Neural crest cell (in vitro differentiated cells): ENCODE measurements at regions not wholly inside any gene's neighbourhood (a gene's known extent, or its start where the extent isn't known, plus 50 kb on each side); places are given as distances from the start of the nearest gene placed in this dataset.

Source experiments
- DNase-seq: peaks from one replicate; pipeline ENCODE4 v3.0.0; 2021; ENCODE audit warnings: low read depth, mixed read lengths, low spot score
- H3K27ac Mint-ChIP-seq: one replicate; pipeline ENCODE4 v1.8.0; 2021; ENCODE audit warnings: mild to moderate bottlenecking, mixed read lengths; ENCODE audit not compliant: unreplicated experiment
- H3K27me3 Mint-ChIP-seq: 2 replicates; pipeline ENCODE4 v1.8.0; 2021; ENCODE audit warnings: low read depth, mild to moderate bottlenecking, mixed read lengths
- H3K36me3 Mint-ChIP-seq: 2 replicates; pipeline ENCODE4 v1.8.0; 2021; ENCODE audit warnings: low read depth, mild to moderate bottlenecking, mixed read lengths
- H3K4me1 Mint-ChIP-seq: 2 replicates; pipeline ENCODE4 v1.8.0; 2021; ENCODE audit warnings: mixed read lengths
- H3K4me3 Mint-ChIP-seq: one replicate; pipeline ENCODE4 v1.8.0; 2021; ENCODE audit warnings: mild to moderate bottlenecking, mixed read lengths
- H3K9me3 Mint-ChIP-seq: 2 replicates; pipeline ENCODE4 v1.8.0; 2021; ENCODE audit warnings: mixed read lengths
- TF ChIP-seq, protein P1 (sequence below): fragments of 200-600 bp; sonication (generic); conservative IDR thresholded peaks from 2 replicates; pipeline ENCODE4 v1.5.0; 2021; ENCODE audit warnings: antibody characterized with exemption, mild to moderate bottlenecking

DNA sequence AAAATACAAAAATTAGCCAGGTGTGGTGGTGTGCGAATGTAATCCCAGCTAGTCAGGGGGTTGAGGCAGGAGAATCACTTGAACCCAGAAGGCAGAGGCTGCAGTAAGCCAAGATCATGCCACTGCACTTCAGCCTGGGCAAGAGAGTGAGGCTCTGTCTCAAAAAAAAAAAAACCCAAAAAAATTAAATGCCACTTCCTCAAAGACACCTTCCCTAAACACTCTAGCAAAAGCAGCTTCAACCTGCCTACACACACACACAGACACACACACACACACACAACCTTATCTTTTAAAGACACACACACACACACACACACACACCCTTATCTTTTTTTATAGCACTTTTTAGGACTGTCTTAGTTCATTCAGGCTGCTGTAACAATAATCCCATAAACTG lies 201.7 kb upstream of the PSMD7 start:
- Mint-ChIP-seq H3K27me3 (no peaks in the 10 kb centered on the region), H3K9me3 (no peaks in the 10 kb centered on the region), H3K27ac (no peak overlapping the region), H3K4me3 (no peak overlapping the region), H3K4me1 (peaks cover 28% of the 10 kb centered on the region), H3K36me3 (no peaks in the 10 kb centered on the region)
- no peak for DNase-seq
- TF ChIP-seq, protein P1, sequence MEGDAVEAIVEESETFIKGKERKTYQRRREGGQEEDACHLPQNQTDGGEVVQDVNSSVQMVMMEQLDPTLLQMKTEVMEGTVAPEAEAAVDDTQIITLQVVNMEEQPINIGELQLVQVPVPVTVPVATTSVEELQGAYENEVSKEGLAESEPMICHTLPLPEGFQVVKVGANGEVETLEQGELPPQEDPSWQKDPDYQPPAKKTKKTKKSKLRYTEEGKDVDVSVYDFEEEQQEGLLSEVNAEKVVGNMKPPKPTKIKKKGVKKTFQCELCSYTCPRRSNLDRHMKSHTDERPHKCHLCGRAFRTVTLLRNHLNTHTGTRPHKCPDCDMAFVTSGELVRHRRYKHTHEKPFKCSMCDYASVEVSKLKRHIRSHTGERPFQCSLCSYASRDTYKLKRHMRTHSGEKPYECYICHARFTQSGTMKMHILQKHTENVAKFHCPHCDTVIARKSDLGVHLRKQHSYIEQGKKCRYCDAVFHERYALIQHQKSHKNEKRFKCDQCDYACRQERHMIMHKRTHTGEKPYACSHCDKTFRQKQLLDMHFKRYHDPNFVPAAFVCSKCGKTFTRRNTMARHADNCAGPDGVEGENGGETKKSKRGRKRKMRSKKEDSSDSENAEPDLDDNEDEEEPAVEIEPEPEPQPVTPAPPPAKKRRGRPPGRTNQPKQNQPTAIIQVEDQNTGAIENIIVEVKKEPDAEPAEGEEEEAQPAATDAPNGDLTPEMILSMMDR = no peak

DNA sequence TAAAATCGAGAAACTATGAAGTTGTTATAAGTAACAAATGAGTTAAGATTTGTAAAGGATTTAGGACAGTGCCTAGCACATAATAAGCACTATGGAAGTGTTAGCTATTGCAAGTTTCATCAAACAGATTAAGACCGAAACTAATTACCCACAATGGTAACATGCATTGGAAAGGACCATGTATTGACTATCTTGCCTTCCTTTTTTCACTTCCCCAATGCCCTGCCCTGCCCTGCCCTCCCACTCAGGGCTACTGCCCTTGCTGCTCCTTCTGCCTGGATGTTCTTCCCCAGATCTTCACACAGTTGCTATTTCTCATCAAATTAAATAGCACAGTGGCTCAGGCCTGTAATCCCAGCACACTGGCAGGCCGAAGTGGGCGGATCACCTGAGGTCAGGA lies 202.1 kb upstream of the PSMD7 start:
- no peak for DNase-seq
- H3K27me3 Mint-ChIP-seq = no peaks in the 10 kb centered on the region
- no peaks in the 10 kb centered on the region for H3K36me3 Mint-ChIP-seq
- H3K27ac Mint-ChIP-seq = no peak overlapping the region
- H3K4me3 Mint-ChIP-seq = no peak overlapping the region
- peaks cover 24% of the 10 kb centered on the region for H3K4me1 Mint-ChIP-seq
- TF ChIP-seq, protein P1 = no peak
- H3K9me3 Mint-ChIP-seq = no peaks in the 10 kb centered on the region

DNA sequence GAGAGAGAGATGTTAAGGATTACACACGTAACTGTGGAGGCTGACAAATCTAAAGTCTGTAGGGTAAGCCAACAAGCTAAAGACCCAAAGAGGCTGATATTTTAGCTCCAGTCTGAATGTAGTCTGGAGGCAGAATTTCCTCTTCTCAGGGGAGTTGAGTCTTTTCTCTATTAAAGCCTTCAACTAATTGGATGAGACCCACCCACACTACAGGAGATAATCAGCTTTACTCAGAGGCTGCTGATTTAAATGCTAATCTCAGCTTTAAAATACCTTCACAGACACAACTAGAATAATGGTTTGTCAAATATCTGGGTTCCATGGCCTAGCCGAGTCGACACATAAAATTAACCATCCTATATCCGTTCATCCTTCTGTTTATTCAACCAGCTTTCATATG lies 204.3 kb upstream of the PSMD7 start:
- no peak for DNase-seq
- TF ChIP-seq, protein P1 = no peak
- no peak overlapping the region for H3K4me3 Mint-ChIP-seq
- peaks cover 12% of the 10 kb centered on the region for H3K4me1 Mint-ChIP-seq
- no peak overlapping the region for H3K27ac Mint-ChIP-seq
- H3K9me3 Mint-ChIP-seq = no peaks in the 10 kb centered on the region
- H3K27me3 Mint-ChIP-seq = no peaks in the 10 kb centered on the region
- H3K36me3 Mint-ChIP-seq = no peaks in the 10 kb centered on the region

- TF ChIP-seq, protein P1 = no peak
- H3K36me3 Mint-ChIP-seq = no peaks in the 10 kb centered on the region
- peaks cover 10% of the 10 kb centered on the region for H3K4me1 Mint-ChIP-seq
- no peak for DNase-seq
- no peaks in the 10 kb centered on the region for H3K27me3 Mint-ChIP-seq
- H3K9me3 Mint-ChIP-seq = peaks cover 2% of the 10 kb centered on the region
- no peak overlapping the region for H3K4me3 Mint-ChIP-seq
- H3K27ac Mint-ChIP-seq = no peak overlapping the region
Measured at GRCh38 chr16:74090871-74091270, 205.7 kb upstream of the PSMD7 start.

GRCh38 chr16:74083541-74083940 lies 213.1 kb upstream of the PSMD7 start:
- TF ChIP-seq, protein P1 = no peak
- H3K36me3 Mint-ChIP-seq = no peaks in the 10 kb centered on the region
- no peak for DNase-seq
- no peak overlapping the region for H3K27ac Mint-ChIP-seq
- no peaks in the 10 kb centered on the region for H3K27me3 Mint-ChIP-seq
- peaks cover 5% of the 10 kb centered on the region for H3K9me3 Mint-ChIP-seq
- no peak overlapping the region for H3K4me3 Mint-ChIP-seq
- peaks cover 18% of the 10 kb centered on the region for H3K4me1 Mint-ChIP-seq

DNA sequence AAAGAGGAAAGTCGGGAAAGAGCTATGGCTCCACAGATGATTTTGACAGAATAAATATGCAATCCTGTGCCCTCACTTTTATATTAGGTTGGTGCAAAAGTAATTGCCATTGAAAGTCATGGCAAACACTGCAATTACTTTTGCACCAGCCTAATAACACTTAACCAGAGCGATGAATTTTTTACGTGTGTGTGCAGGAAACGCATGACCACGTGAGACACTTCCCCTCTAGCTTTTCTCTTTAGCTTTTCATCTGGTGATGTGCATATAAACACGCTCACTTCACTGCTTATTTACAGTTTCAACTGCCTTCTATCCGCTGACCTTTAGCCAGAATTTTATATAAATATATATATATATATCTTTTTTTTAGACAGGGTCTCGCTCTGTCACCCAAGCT lies 216.3 kb upstream of the PSMD7 start:
- Mint-ChIP-seq H3K27ac (no peak overlapping the region), H3K27me3 (no peaks in the 10 kb centered on the region), H3K9me3 (peaks cover 8% of the 10 kb centered on the region), H3K36me3 (peaks cover 5% of the 10 kb centered on the region), H3K4me1 (peaks cover 18% of the 10 kb centered on the region), H3K4me3 (no peak overlapping the region)
- TF ChIP-seq, protein P1 = no peak
- DNase-seq = no peak
